ENCODE measurements at regions not wholly inside any gene's neighbourhood (a gene's known extent, or its start where the extent isn't known, plus 50 kb on each side); places are given as distances from the start of the nearest gene placed in this dataset.
"Not testable (repeated sequence)": the region's sequence is repeated elsewhere in the genome, so short reads cannot be mapped to it uniquely, and the experiment has no call there.

- Histone ChIP-seq H3K4me1 (ENCODE audit: control insufficient read depth, insufficient read depth, low read length) (no peaks in the 10 kb centered on the region), H3K9ac (ENCODE audit: low read length) (no peak overlapping the region), H3K9me3 (ENCODE audit: control insufficient read depth, insufficient read depth, low read depth, low read length) (no peaks in the 10 kb centered on the region), H3K27me3 (ENCODE audit: control insufficient read depth, insufficient read depth, low read length) (no peaks in the 10 kb centered on the region), H3K36me3 (ENCODE audit: control insufficient read depth, insufficient read depth, low read length) (no peaks in the 10 kb centered on the region), H3K27ac (ENCODE audit: low read depth, low read length) (no peak overlapping the region), H3K4me3 (ENCODE audit: low read depth, low read length) (no peak overlapping the region)
Measured at GRCh38 chr2:128512379-128513115, 193.9 kb upstream of the HS6ST1 start.

GRCh38 chr2:128513116-128513960, 194.7 kb upstream of the HS6ST1 start:
- H3K36me3 ChIP-seq (ENCODE audit: control insufficient read depth, insufficient read depth, low read length) = no peaks in the 10 kb centered on the region
- H3K9ac ChIP-seq (ENCODE audit: low read length) = no peak overlapping the region
- no peak overlapping the region for H3K4me3 ChIP-seq (ENCODE audit: low read depth, low read length)
- no peaks in the 10 kb centered on the region for H3K4me1 ChIP-seq (ENCODE audit: control insufficient read depth, insufficient read depth, low read length)
- H3K27me3 ChIP-seq (ENCODE audit: control insufficient read depth, insufficient read depth, low read length) = no peaks in the 10 kb centered on the region
- H3K9me3 ChIP-seq (ENCODE audit: control insufficient read depth, insufficient read depth, low read depth, low read length) = no peaks in the 10 kb centered on the region
- no peak overlapping the region for H3K27ac ChIP-seq (ENCODE audit: low read depth, low read length)

GRCh38 chr2:128513961-128514283, 195.3 kb upstream of the HS6ST1 start:
- Histone ChIP-seq H3K4me3 (ENCODE audit: low read depth, low read length) (no peak overlapping the region), H3K36me3 (ENCODE audit: control insufficient read depth, insufficient read depth, low read length) (no peaks in the 10 kb centered on the region), H3K9me3 (ENCODE audit: control insufficient read depth, insufficient read depth, low read depth, low read length) (no peaks in the 10 kb centered on the region), H3K27ac (ENCODE audit: low read depth, low read length) (no peak overlapping the region), H3K9ac (ENCODE audit: low read length) (no peak overlapping the region), H3K27me3 (ENCODE audit: control insufficient read depth, insufficient read depth, low read length) (no peaks in the 10 kb centered on the region), H3K4me1 (ENCODE audit: control insufficient read depth, insufficient read depth, low read length) (no peaks in the 10 kb centered on the region)

GRCh38 chr2:128514555-128514955, 195.9 kb upstream of the HS6ST1 start:
- Histone ChIP-seq H3K4me1 (ENCODE audit: control insufficient read depth, insufficient read depth, low read length) (no peaks in the 10 kb centered on the region), H3K9me3 (ENCODE audit: control insufficient read depth, insufficient read depth, low read depth, low read length) (no peaks in the 10 kb centered on the region), H3K36me3 (ENCODE audit: control insufficient read depth, insufficient read depth, low read length) (no peaks in the 10 kb centered on the region), H3K27me3 (ENCODE audit: control insufficient read depth, insufficient read depth, low read length) (no peaks in the 10 kb centered on the region), H3K27ac (ENCODE audit: low read depth, low read length) (no peak overlapping the region), H3K4me3 (ENCODE audit: low read depth, low read length) (no peak overlapping the region), H3K9ac (ENCODE audit: low read length) (no peak overlapping the region)

- Histone ChIP-seq H3K9ac (ENCODE audit: low read length) (no peak overlapping the region), H3K27ac (ENCODE audit: low read depth, low read length) (no peak overlapping the region), H3K4me3 (ENCODE audit: low read depth, low read length) (no peak overlapping the region), H3K36me3 (ENCODE audit: control insufficient read depth, insufficient read depth, low read length) (no peaks in the 10 kb centered on the region), H3K9me3 (ENCODE audit: control insufficient read depth, insufficient read depth, low read depth, low read length) (no peaks in the 10 kb centered on the region), H3K27me3 (ENCODE audit: control insufficient read depth, insufficient read depth, low read length) (no peaks in the 10 kb centered on the region), H3K4me1 (ENCODE audit: control insufficient read depth, insufficient read depth, low read length) (no peaks in the 10 kb centered on the region)
Measured at GRCh38 chr2:128516938-128517337, 198.3 kb upstream of the HS6ST1 start.

GRCh38 chr2:128519028-128519427, 200.4 kb upstream of the HS6ST1 start:
- H3K9me3 ChIP-seq (ENCODE audit: control insufficient read depth, insufficient read depth, low read depth, low read length); H3K4me1 ChIP-seq (ENCODE audit: control insufficient read depth, insufficient read depth, low read length); H3K9ac ChIP-seq (ENCODE audit: low read length); H3K27me3 ChIP-seq (ENCODE audit: control insufficient read depth, insufficient read depth, low read length); H3K27ac ChIP-seq (ENCODE audit: low read depth, low read length); H3K4me3 ChIP-seq (ENCODE audit: low read depth, low read length); H3K36me3 ChIP-seq (ENCODE audit: control insufficient read depth, insufficient read depth, low read length): not testable (repeated sequence)

GRCh38 chr2:128519517-128520215, 201.0 kb upstream of the HS6ST1 start:
- no peak overlapping the region for H3K4me3 ChIP-seq (ENCODE audit: low read depth, low read length)
- no peaks in the 10 kb centered on the region for H3K4me1 ChIP-seq (ENCODE audit: control insufficient read depth, insufficient read depth, low read length)
- no peak overlapping the region for H3K27ac ChIP-seq (ENCODE audit: low read depth, low read length)

GRCh38 chr2:128520340-128520739, 201.7 kb upstream of the HS6ST1 start:
- Histone ChIP-seq H3K27me3 (ENCODE audit: control insufficient read depth, insufficient read depth, low read length) (no peaks in the 10 kb centered on the region), H3K36me3 (ENCODE audit: control insufficient read depth, insufficient read depth, low read length) (no peaks in the 10 kb centered on the region), H3K4me3 (ENCODE audit: low read depth, low read length) (no peak overlapping the region), H3K9me3 (ENCODE audit: control insufficient read depth, insufficient read depth, low read depth, low read length) (0 out of 2 replicates have a peak, but pooled peaks cover 4% of the 10 kb centered on the region), H3K9ac (ENCODE audit: low read length) (no peak overlapping the region), H3K27ac (ENCODE audit: low read depth, low read length) (no peak overlapping the region), H3K4me1 (ENCODE audit: control insufficient read depth, insufficient read depth, low read length) (no peaks in the 10 kb centered on the region)

More at GRCh38 chr2:128519517-128520215, 201.0 kb upstream of the HS6ST1 start:
- 0 out of 2 replicates have a peak, but pooled peaks cover 4% of the 10 kb centered on the region for H3K9me3 ChIP-seq (ENCODE audit: control insufficient read depth, insufficient read depth, low read depth, low read length)
- no peak overlapping the region for H3K9ac ChIP-seq (ENCODE audit: low read length)
- no peaks in the 10 kb centered on the region for H3K36me3 ChIP-seq (ENCODE audit: control insufficient read depth, insufficient read depth, low read length)
- no peaks in the 10 kb centered on the region for H3K27me3 ChIP-seq (ENCODE audit: control insufficient read depth, insufficient read depth, low read length)

GRCh38 chr2:128520791-128521190, 202.1 kb upstream of the HS6ST1 start:
- Histone ChIP-seq H3K9ac (ENCODE audit: low read length) (no peak overlapping the region), H3K4me3 (ENCODE audit: low read depth, low read length) (no peak overlapping the region), H3K4me1 (ENCODE audit: control insufficient read depth, insufficient read depth, low read length) (no peaks in the 10 kb centered on the region), H3K27me3 (ENCODE audit: control insufficient read depth, insufficient read depth, low read length) (no peaks in the 10 kb centered on the region), H3K9me3 (ENCODE audit: control insufficient read depth, insufficient read depth, low read depth, low read length) (0 out of 2 replicates have a peak, but pooled peaks cover 4% of the 10 kb centered on the region), H3K27ac (ENCODE audit: low read depth, low read length) (no peak overlapping the region), H3K36me3 (ENCODE audit: control insufficient read depth, insufficient read depth, low read length) (no peaks in the 10 kb centered on the region)

- Histone ChIP-seq H3K27me3 (ENCODE audit: control insufficient read depth, insufficient read depth, low read length) (no peaks in the 10 kb centered on the region), H3K27ac (ENCODE audit: low read depth, low read length) (no peak overlapping the region), H3K9ac (ENCODE audit: low read length) (no peak overlapping the region), H3K36me3 (ENCODE audit: control insufficient read depth, insufficient read depth, low read length) (no peaks in the 10 kb centered on the region), H3K4me1 (ENCODE audit: control insufficient read depth, insufficient read depth, low read length) (no peaks in the 10 kb centered on the region), H3K9me3 (ENCODE audit: control insufficient read depth, insufficient read depth, low read depth, low read length) (0 out of 2 replicates have a peak, but pooled peaks cover 4% of the 10 kb centered on the region), H3K4me3 (ENCODE audit: low read depth, low read length) (no peak overlapping the region)
Measured at GRCh38 chr2:128521482-128521881, 202.8 kb upstream of the HS6ST1 start.

GRCh38 chr2:128522829-128523228, 204.2 kb upstream of the HS6ST1 start:
- Histone ChIP-seq H3K9ac (ENCODE audit: low read length) (no peak overlapping the region), H3K36me3 (ENCODE audit: control insufficient read depth, insufficient read depth, low read length) (no peaks in the 10 kb centered on the region), H3K4me1 (ENCODE audit: control insufficient read depth, insufficient read depth, low read length) (no peaks in the 10 kb centered on the region), H3K9me3 (ENCODE audit: control insufficient read depth, insufficient read depth, low read depth, low read length) (0 out of 2 replicates have a peak, but pooled peaks cover 4% of the 10 kb centered on the region), H3K4me3 (ENCODE audit: low read depth, low read length) (no peak overlapping the region), H3K27ac (ENCODE audit: low read depth, low read length) (no peak overlapping the region), H3K27me3 (ENCODE audit: control insufficient read depth, insufficient read depth, low read length) (no peaks in the 10 kb centered on the region)
